MM.1S (cell line): ENCODE measurements at regions not wholly inside any gene's neighbourhood (a gene's known extent, or its start where the extent isn't known, plus 50 kb on each side); places are given as distances from the start of the nearest gene placed in this dataset.

Experiments
- DNase-seq: peaks from one replicate; pipeline ENCODE4 v3.0.0-alpha.2; 2015
- H2AFZ ChIP-seq: fragments of 300-600 bp; sonication (generic); 2 replicates; pipeline ENCODE4 v1.6.0; 2016; ENCODE audit warnings: antibody characterized with exemption, low read length
- H3F3A ChIP-seq: fragments of 300-600 bp; sonication (generic); 2 replicates; pipeline ENCODE4 v1.6.1; 2016; ENCODE audit warnings: mild to moderate bottlenecking, antibody characterized with exemption, low read length, moderate library complexity, mixed read lengths; ENCODE audit not compliant: insufficient read depth
- H3K27ac ChIP-seq: fragments of 300-600 bp; sonication (generic); 2 replicates; pipeline ENCODE4 v1.5.1; 2016; ENCODE audit warnings: mild to moderate bottlenecking, low read length
- H3K27me3 ChIP-seq: fragments of 300-600 bp; sonication (generic); replicated peaks from 2 replicates; pipeline ENCODE4 v1.6.0; 2016; ENCODE audit warnings: low read length; ENCODE audit not compliant: insufficient read depth
- H3K36me3 ChIP-seq: fragments of 300-600 bp; sonication (generic); replicated peaks from 2 replicates; pipeline ENCODE4 v1.6.1; 2016; ENCODE audit warnings: mild to moderate bottlenecking, low read length, mixed read lengths; ENCODE audit not compliant: insufficient read depth
- H3K4me1 ChIP-seq: fragments of 300-600 bp; sonication (generic); 2 replicates; pipeline ENCODE4 v1.6.1; 2016; ENCODE audit warnings: low read length, mixed read lengths
- H3K4me2 ChIP-seq: fragments of 300-600 bp; sonication (generic); 2 replicates; pipeline ENCODE4 v1.6.0; 2016; ENCODE audit warnings: low read depth, low read length
- H3K4me3 ChIP-seq: fragments of 300-600 bp; sonication (generic); 2 replicates; pipeline ENCODE4 v1.5.1; 2016; ENCODE audit warnings: low read length, mixed read lengths
- H3K79me2 ChIP-seq: fragments of 300-600 bp; sonication (generic); 2 replicates; pipeline ENCODE4 v1.6.1; 2016; ENCODE audit warnings: mixed run types, low read length, mixed read lengths
- H3K9ac ChIP-seq: fragments of 300-600 bp; sonication (generic); 2 replicates; pipeline ENCODE4 v1.6.1; 2016; ENCODE audit warnings: low read length, mixed read lengths
- H3K9me2 ChIP-seq: fragments of 300-600 bp; sonication (generic); replicated peaks from 2 replicates; pipeline ENCODE4 v1.6.1; 2016; ENCODE audit warnings: mild to moderate bottlenecking, low read length, mixed read lengths; ENCODE audit not compliant: insufficient read depth
- H3K9me3 ChIP-seq: fragments of 300-600 bp; sonication (generic); replicated peaks from 2 replicates; pipeline ENCODE4 v1.6.1; 2016; ENCODE audit warnings: mild to moderate bottlenecking, low read length, mixed read lengths; ENCODE audit not compliant: insufficient read depth
- H4K20me1 ChIP-seq: fragments of 300-600 bp; sonication (generic); 2 replicates; pipeline ENCODE4 v1.6.1; 2016; ENCODE audit warnings: mild to moderate bottlenecking, low read length, moderate library complexity, mixed read lengths; ENCODE audit not compliant: insufficient read depth
- EZH2 ChIP-seq: fragments of 300-600 bp; sonication (generic); optimal IDR thresholded peaks from 2 replicates; pipeline ENCODE3; 2017; ENCODE audit warnings: low read depth, mild to moderate bottlenecking, antibody characterized with exemption, low read length, mixed read lengths
- EZH2phosphoT487 ChIP-seq: fragments of 300-600 bp; sonication (generic); IDR thresholded peaks from 2 replicates; pipeline ENCODE4 v1.6.1; 2018; ENCODE audit warnings: antibody characterized with exemption, low read length
- TF ChIP-seq, protein P1 (sequence below): fragments of 300-600 bp; sonication (generic); IDR thresholded peaks from 2 replicates; pipeline ENCODE4 v1.5.1; 2016; ENCODE audit warnings: antibody characterized with exemption, low read length, mixed read lengths

DNA sequence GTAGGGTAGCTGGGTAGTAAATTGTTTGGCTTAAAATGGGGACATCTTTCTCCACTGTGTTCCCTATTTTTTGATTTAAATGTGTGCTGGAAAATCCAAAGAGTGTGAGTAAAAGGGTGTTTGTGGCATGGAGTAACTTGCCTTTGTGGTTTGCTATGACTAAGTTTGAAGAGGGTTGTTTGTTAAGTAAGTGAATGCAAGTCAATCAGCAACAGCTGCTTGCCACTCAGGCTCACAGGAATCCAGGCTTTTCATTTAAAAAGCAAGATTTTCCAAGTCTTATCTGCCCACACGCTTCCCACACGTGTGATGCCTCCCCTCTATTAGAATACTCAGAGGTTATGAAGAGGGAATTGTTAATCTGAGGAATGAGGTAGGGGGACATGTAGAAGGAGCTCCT is 847.7 kb upstream of the RBFOX1 start:
- TF ChIP-seq, protein P1, sequence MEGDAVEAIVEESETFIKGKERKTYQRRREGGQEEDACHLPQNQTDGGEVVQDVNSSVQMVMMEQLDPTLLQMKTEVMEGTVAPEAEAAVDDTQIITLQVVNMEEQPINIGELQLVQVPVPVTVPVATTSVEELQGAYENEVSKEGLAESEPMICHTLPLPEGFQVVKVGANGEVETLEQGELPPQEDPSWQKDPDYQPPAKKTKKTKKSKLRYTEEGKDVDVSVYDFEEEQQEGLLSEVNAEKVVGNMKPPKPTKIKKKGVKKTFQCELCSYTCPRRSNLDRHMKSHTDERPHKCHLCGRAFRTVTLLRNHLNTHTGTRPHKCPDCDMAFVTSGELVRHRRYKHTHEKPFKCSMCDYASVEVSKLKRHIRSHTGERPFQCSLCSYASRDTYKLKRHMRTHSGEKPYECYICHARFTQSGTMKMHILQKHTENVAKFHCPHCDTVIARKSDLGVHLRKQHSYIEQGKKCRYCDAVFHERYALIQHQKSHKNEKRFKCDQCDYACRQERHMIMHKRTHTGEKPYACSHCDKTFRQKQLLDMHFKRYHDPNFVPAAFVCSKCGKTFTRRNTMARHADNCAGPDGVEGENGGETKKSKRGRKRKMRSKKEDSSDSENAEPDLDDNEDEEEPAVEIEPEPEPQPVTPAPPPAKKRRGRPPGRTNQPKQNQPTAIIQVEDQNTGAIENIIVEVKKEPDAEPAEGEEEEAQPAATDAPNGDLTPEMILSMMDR, result no peak
- TF ChIP-seq EZH2 (no peak), EZH2phosphoT487 (no peak)
- Histone ChIP-seq H3K9me2 (no peaks in the 10 kb centered on the region), H3K4me3 (no peak overlapping the region), H3K27me3 (no peaks in the 10 kb centered on the region), H3F3A (no peaks in the 10 kb centered on the region), H3K4me2 (0 out of 2 replicates have a peak overlapping the region, but pooled peaks have one; percentile 19), H3K4me1 (no peaks in the 10 kb centered on the region), H4K20me1 (no peaks in the 10 kb centered on the region), H2AFZ (no peak overlapping the region), H3K79me2 (no peaks in the 10 kb centered on the region), H3K36me3 (no peaks in the 10 kb centered on the region), H3K9me3 (no peaks in the 10 kb centered on the region), H3K9ac (no peak overlapping the region), H3K27ac (no peak overlapping the region)
- no peak for DNase-seq

DNA sequence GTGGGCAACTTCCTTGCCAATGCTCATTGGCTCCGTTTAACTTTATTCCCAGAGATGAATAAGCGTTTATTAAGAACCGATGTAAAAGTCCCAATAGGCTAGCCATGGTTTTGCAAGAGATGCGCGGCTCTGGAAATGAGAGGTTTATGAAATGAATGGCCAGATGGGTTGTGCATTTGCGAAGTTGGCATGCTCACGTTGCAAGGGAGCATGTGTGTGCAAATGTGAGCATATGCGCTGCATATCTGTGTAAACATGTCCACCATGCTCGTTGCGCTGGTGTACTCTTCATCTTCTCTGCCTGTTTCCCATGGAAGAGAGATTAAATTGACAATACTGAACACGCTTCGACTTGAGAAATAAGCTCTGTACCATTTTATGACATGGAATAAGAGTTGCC is 848.6 kb upstream of the RBFOX1 start:
- Histone ChIP-seq H3K4me3 (no peak overlapping the region), H3F3A (no peaks in the 10 kb centered on the region), H3K9me3 (no peaks in the 10 kb centered on the region), H3K27ac (no peak overlapping the region), H3K4me2 (no peak overlapping the region), H3K4me1 (no peaks in the 10 kb centered on the region), H3K27me3 (no peaks in the 10 kb centered on the region), H2AFZ (no peak overlapping the region), H3K36me3 (no peaks in the 10 kb centered on the region), H4K20me1 (no peaks in the 10 kb centered on the region), H3K9ac (no peak overlapping the region), H3K9me2 (no peaks in the 10 kb centered on the region), H3K79me2 (no peaks in the 10 kb centered on the region)
- no peak for DNase-seq
- TF ChIP-seq, protein P1, result no peak
- TF ChIP-seq EZH2phosphoT487, result no peak
- TF ChIP-seq EZH2, result no peak

DNA sequence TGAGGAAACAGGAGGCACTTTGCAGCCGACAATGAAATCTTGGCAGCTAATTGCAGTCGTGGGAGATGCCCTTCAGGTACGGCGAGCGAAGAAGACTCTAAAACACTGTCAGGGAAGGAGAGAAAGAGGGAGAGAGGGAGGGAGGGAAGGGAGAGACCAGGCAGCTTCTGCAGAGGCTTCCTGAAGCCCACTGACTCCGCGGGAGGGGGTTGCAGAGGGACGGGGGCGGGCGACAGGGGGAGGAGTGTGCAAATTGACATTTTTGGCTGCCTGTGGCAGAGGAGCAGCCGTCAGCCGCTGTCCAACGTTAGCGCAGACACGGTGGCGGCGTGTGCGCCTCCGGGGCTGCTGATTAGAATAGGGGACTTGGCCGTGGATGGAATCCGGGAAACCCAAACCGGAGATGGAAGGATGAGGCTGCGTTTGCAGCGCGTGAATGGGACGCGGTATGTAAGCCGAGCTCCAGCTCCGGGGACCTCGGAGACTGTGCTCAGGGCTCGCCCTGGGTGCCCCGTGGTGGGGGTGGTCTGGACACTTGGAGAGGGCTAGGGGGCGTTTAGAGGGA is 849.1 kb upstream of the RBFOX1 start:
- Histone ChIP-seq H3K4me2 (no peak overlapping the region), H3K27me3 (no peaks in the 10 kb centered on the region), H3K9me2 (no peaks in the 10 kb centered on the region), H3F3A (no peaks in the 10 kb centered on the region), H3K9me3 (no peaks in the 10 kb centered on the region), H3K9ac (no peak overlapping the region), H3K27ac (no peak overlapping the region), H3K79me2 (no peaks in the 10 kb centered on the region), H3K36me3 (no peaks in the 10 kb centered on the region), H4K20me1 (no peaks in the 10 kb centered on the region), H3K4me3 (no peak overlapping the region), H3K4me1 (no peaks in the 10 kb centered on the region), H2AFZ (no peak overlapping the region)
- DNase-seq, result no peak
- TF ChIP-seq EZH2, result no peak
- TF ChIP-seq EZH2phosphoT487, result no peak
- TF ChIP-seq, protein P1, result no peak
